K562 (cell line): ENCODE measurements at regions not wholly inside any gene's neighbourhood (a gene's known extent, or its start where the extent isn't known, plus 50 kb on each side); places are given as distances from the start of the nearest gene placed in this dataset.

Experiments
- ATAC-seq: fragments of 200-7000 bp; cut with Tn5 transposase; 3 replicates; pipeline ENCODE4 v1.9.1; 2020; ENCODE audit warnings: moderate library complexity
- BruUV-seq: library from RNA; stranded (reverse); fragments of 400-500 nt; replicated peaks from 2 replicates; lab custom pipeline; 2021; lab: Mats Ljungman, UMichigan
- CTCF ChIA-PET: fragments of 300-600 bp; formaldehyde crosslinking; extraction: SDS; loops from one replicate; lab custom pipeline; 2021; ENCODE audit warnings: low intra/inter-chr PET ratio; lab: Yijun Ruan, JAX
- POLR2A ChIA-PET: fragments of 300-600, 350-650 bp; sonication (Branson Sonifier 250); formaldehyde crosslinking; extraction: SDS; loops from one replicate; lab custom pipeline; 2021; ENCODE audit warnings: antibody characterized with exemption, inconsistent platforms; lab: Yijun Ruan, JAX
- DNase-seq, 4 experiments: peaks; one replicate each; pipeline versions ENCODE4 v3.0.0 to v3.0.0-alpha.2; 2011 to 2018; ENCODE audit warnings: low spot score in 3 of 4, mixed read lengths in 3 of 4; ENCODE audit errors: extremely low read depth in 1 of 4
- FAIRE-seq: peaks from 2 replicates; lab custom pipeline; 2011; peaks lifted over from hg19 to GRCh38; lab: Jason Lieb, UNC
- H2AFZ ChIP-seq: 2 replicates; pipeline ENCODE4 v1.6.0; 2011; ENCODE audit warnings: low read depth, low read length, control low read depth, inconsistent platforms
- H3K27ac ChIP-seq: fragments of 200-600 bp; 3 replicates; pipeline ENCODE4 v1.8.0; 2011; ENCODE audit warnings: low read depth, mild to moderate bottlenecking, control low read depth, inconsistent platforms, low read length, moderate library complexity, mixed read lengths; ENCODE audit errors: extremely low read depth
- H3K27me3 ChIP-seq, 2 experiments: fragments of 300-600 bp in 1 of 2; 2 replicates in 1 of 2; 3 replicates in 1 of 2; pipeline versions ENCODE4 v1.6.0 to v1.8.0; 2011; ENCODE audit warnings: inconsistent platforms in 2 of 2, low read length in 2 of 2, mild to moderate bottlenecking in 1 of 2, mixed read lengths in 1 of 2, moderate library complexity in 1 of 2; ENCODE audit not compliant: control insufficient read depth in 2 of 2, insufficient read depth in 2 of 2
- H3K36me3 ChIP-seq: fragments of 300-600 bp; 3 replicates; pipeline ENCODE4 v1.8.0; 2011; ENCODE audit warnings: mild to moderate bottlenecking, low read length, inconsistent platforms; ENCODE audit not compliant: control insufficient read depth, insufficient read depth
- H3K4me1 ChIP-seq, 2 experiments: fragments of 200-600 bp in 1 of 2; replicated peaks in 1 of 2; 2 replicates in 1 of 2; 3 replicates in 1 of 2; pipeline versions ENCODE4 v1.5.1 to v1.8.0; 2011; ENCODE audit warnings: inconsistent platforms in 2 of 2, low read length in 2 of 2, mild to moderate bottlenecking in 1 of 2, mixed read lengths in 1 of 2, moderate library complexity in 1 of 2; ENCODE audit not compliant: control insufficient read depth in 2 of 2, insufficient read depth in 2 of 2
- H3K4me2 ChIP-seq: 2 replicates; pipeline ENCODE4 v1.6.1; 2011; ENCODE audit warnings: low read length, control low read depth, inconsistent platforms, mixed read lengths; ENCODE audit not compliant: insufficient read depth
- H3K4me3 ChIP-seq: fragments of 200-600 bp; sonication (generic), shearing (Covaris generic); 2 replicates; pipeline ENCODE4 v1.5.1; 2016; ENCODE audit warnings: control low read depth, inconsistent platforms
- H3K79me2 ChIP-seq: fragments of 200-600 bp; 3 replicates; pipeline ENCODE4 v1.8.0; 2011; ENCODE audit warnings: low read length, inconsistent platforms; ENCODE audit not compliant: control insufficient read depth, insufficient read depth
- H3K9ac ChIP-seq, 2 experiments: 2 replicates each; pipeline versions ENCODE4 v1.6.0 to v1.6.1; 2011; ENCODE audit warnings: low read depth in 2 of 2, low read length in 2 of 2, control low read depth in 1 of 2, inconsistent platforms in 1 of 2, mild to moderate bottlenecking in 1 of 2, mixed read lengths in 1 of 2; ENCODE audit not compliant: insufficient read depth in 1 of 2
- H3K9me1 ChIP-seq: one replicate; pipeline ENCODE4 v1.6.0; 2011; ENCODE audit warnings: inconsistent platforms, mild to moderate bottlenecking, low read length, moderate library complexity; ENCODE audit not compliant: control insufficient read depth, insufficient read depth
- H3K9me3 ChIP-seq: replicated peaks from 2 replicates; pipeline ENCODE4 v1.5.1; 2011; ENCODE audit warnings: low read depth, low read length, inconsistent platforms; ENCODE audit not compliant: control insufficient read depth, insufficient read depth
- H4K20me1 ChIP-seq: replicated peaks from 2 replicates; pipeline ENCODE4 v1.6.1; 2011; ENCODE audit warnings: low read length, inconsistent platforms, mixed read lengths; ENCODE audit not compliant: control insufficient read depth, insufficient read depth
- ARHGAP35 ChIP-seq: fragments of 450-650 bp; IDR thresholded peaks from 2 replicates; pipeline ENCODE4 v1.6.1; 2018; ENCODE audit not compliant: partially characterized antibody
- CAMTA2 ChIP-seq: fragments of 250-450 bp; sonication (Bioruptor Pico); conservative IDR thresholded peaks from 2 replicates; pipeline ENCODE4 v1.5.1; 2022
- CREBBP ChIP-seq: IDR thresholded peaks from one replicate; pipeline ENCODE4 v1.6.1; 2012; ENCODE audit warnings: low read depth, mild to moderate bottlenecking, control low read depth, inconsistent platforms, low read length
- CTCFL ChIP-seq: IDR thresholded peaks from 2 replicates; pipeline ENCODE4 v1.6.1; 2011; ENCODE audit warnings: borderline replicate concordance, low read depth, mild to moderate bottlenecking, moderate library complexity, low read length; ENCODE audit not compliant: insufficient read depth, poor library complexity, severe bottlenecking
- DEAF1 ChIP-seq: fragments of 450-650 bp; formaldehyde crosslinking; IDR thresholded peaks from 2 replicates; pipeline ENCODE4 v1.4.0; 2020; ENCODE audit warnings: mild to moderate bottlenecking, moderate library complexity
- EZH2 ChIP-seq: IDR thresholded peaks from 2 replicates; pipeline ENCODE4 v1.6.1; 2012; ENCODE audit warnings: low read depth, mild to moderate bottlenecking, inconsistent platforms, low read length, borderline replicate concordance
- GABPB1 ChIP-seq: sonication (generic); formaldehyde crosslinking; IDR thresholded peaks from 2 replicates; pipeline ENCODE4 v1.8.0; 2022; ENCODE audit warnings: mild to moderate bottlenecking, missing genetic modification reagents
- MTA1 ChIP-seq: fragments of 450-650 bp; IDR thresholded peaks from 2 replicates; pipeline ENCODE4 v1.6.1; 2017; ENCODE audit warnings: borderline replicate concordance
- NFATC3 ChIP-seq: fragments of 450-650 bp; IDR thresholded peaks from 2 replicates; pipeline ENCODE4 v1.6.1; 2017; ENCODE audit warnings: mild to moderate bottlenecking
- PTRF ChIP-seq: fragments of 450-650 bp; IDR thresholded peaks from 2 replicates; pipeline ENCODE4 v1.6.1; 2016; ENCODE audit warnings: mild to moderate bottlenecking, missing genetic modification characterization, missing compliant biosample characterization
- RFX5 ChIP-seq: IDR thresholded peaks from 2 replicates; pipeline ENCODE4 v1.6.1; 2011; ENCODE audit warnings: low read depth, mild to moderate bottlenecking, improper control_type of control experiment, low read length
- SREBF2 ChIP-seq: sonication (generic); formaldehyde crosslinking; IDR thresholded peaks from 2 replicates; pipeline ENCODE4 v1.4.0; 2020; ENCODE audit warnings: mild to moderate bottlenecking, missing genetic modification reagents
- TBP ChIP-seq: optimal IDR thresholded peaks from 2 replicates; pipeline ENCODE3; 2011; ENCODE audit warnings: low read depth, low read length, improper control_type of control experiment
- TCF3 ChIP-seq: sonication (generic); formaldehyde crosslinking; IDR thresholded peaks from 2 replicates; pipeline ENCODE4 v1.4.0; 2020; ENCODE audit warnings: mild to moderate bottlenecking, missing genetic modification reagents
- THAP7 ChIP-seq: fragments of 250-450 bp; sonication (Bioruptor Pico); IDR thresholded peaks from 2 replicates; pipeline ENCODE4 v1.5.0; 2021
- ZC3H8 ChIP-seq: fragments of 450-650 bp; IDR thresholded peaks from 2 replicates; pipeline ENCODE4 v1.6.1; 2017
- ZMIZ1 ChIP-seq, 2 experiments: fragments of 150-350 bp in 1 of 2; IDR thresholded peaks; 2 replicates each; pipeline ENCODE4 v1.6.1; 2012 to 2016; ENCODE audit warnings: low read depth in 2 of 2, low read length in 2 of 2, mild to moderate bottlenecking in 1 of 2, moderate library complexity in 1 of 2
- ZNF77 ChIP-seq: fragments of 250-450 bp; sonication (Bioruptor Pico); IDR thresholded peaks from 2 replicates; pipeline ENCODE4 v1.5.0; 2020
- WGBS: fragments of 100-300 bp; shearing (Covaris generic); methylation state at CpG from one replicate; pipeline ENCODE4 v1.1.6; 2016; ENCODE audit warnings: low coverage, mixed read lengths; ENCODE audit not compliant: insufficient coverage; ENCODE audit errors: missing lambda C conversion rate; 5-methylcytosine and 5-hydroxymethylcytosine counted together
- in situ Hi-C: fragments of 300-500 bp; cut with MboI; formaldehyde crosslinking; loops from 4 replicates; pipeline ENCODE4 v1.15.0; 2018; ENCODE audit warnings: inconsistent platforms, mixed read lengths
- intact Hi-C: fragments of 100-400 bp; cut with micrococcal nuclease; formaldehyde crosslinking; loops from 2 replicates; pipeline ENCODE4 v1.14.2; 2022

- in situ Hi-C loops: no loop called here
- ATAC-seq (no peak), DNase-seq (no peak), FAIRE-seq (no peak)
- no peaks in the 10 kb centered on the region for H3K79me2 ChIP-seq
- no peak overlapping the region for H3K4me2 ChIP-seq
- no peaks in the 10 kb centered on the region for H3K9me3 ChIP-seq
- no TSS peak for BruUV-seq
- peaks cover 0 to 5% of the 10 kb centered on the region in 2 experiments; a peak in 1 of 5 replicates for H3K27me3 ChIP-seq
- H3K9me1 ChIP-seq: no peaks in the 10 kb centered on the region
- no peak overlapping the region for H3K4me3 ChIP-seq
- no peak overlapping the region for H2AFZ ChIP-seq
- TF ChIP-seq ARHGAP35 (no peak), RFX5 (no peak), MTA1 (no peak), ZMIZ1 (IDR thresholded peaks at IDR 0.05; ENCODE audit: low read depth in 2 of 2, low read length in 2 of 2) (no peak), CAMTA2 (no peak), DEAF1 (CRISPR knock-in tag) (no peak), GABPB1 (CRISPR knock-in tag) (no peak), CTCFL (no peak), ZC3H8 (no peak), PTRF (tag) (no peak), SREBF2 (CRISPR knock-in tag) (no peak), EZH2 (no peak), CREBBP (no peak), NFATC3 (no peak), THAP7 (CRISPR knock-in tag) (no peak), TBP (no peak), ZNF77 (CRISPR knock-in tag) (no peak), TCF3 (CRISPR knock-in tag) (no peak)
- CTCF ChIA-PET: no interaction called here
- no peaks in the 10 kb centered on the region for H4K20me1 ChIP-seq
- no peak overlapping the region for H3K27ac ChIP-seq
- H3K36me3 ChIP-seq: no peaks in the 10 kb centered on the region
- H3K9ac ChIP-seq: no peak overlapping the region
- 0% methylated on average over 3 of the region's 3 CpGs for WGBS
- POLR2A ChIA-PET: no interaction called here
- intact Hi-C loops: no loop called here
- H3K4me1 ChIP-seq: no peaks in the 10 kb centered on the region
Observed at GRCh38 chr14:94946244-94946643, 176.3 kb upstream of the GSC start.
